OCI-LY1 (cell line): ENCODE measurements at regions not wholly inside any gene's neighbourhood (a gene's known extent, or its start where the extent isn't known, plus 50 kb on each side); places are given as distances from the start of the nearest gene placed in this dataset.

ENCODE experiments used
- H2AFZ ChIP-seq: fragments of 200-600 bp; sonication (generic), shearing (Covaris generic); 2 replicates; pipeline ENCODE4 v1.6.0; 2014; ENCODE audit warnings: antibody characterized with exemption, mild to moderate bottlenecking, low read length
- H3F3A ChIP-seq: fragments of 200-600 bp; sonication (generic), shearing (Covaris generic); 2 replicates; pipeline ENCODE4 v1.6.0; 2014; ENCODE audit warnings: mild to moderate bottlenecking, antibody characterized with exemption, low read length, moderate library complexity; ENCODE audit not compliant: insufficient read depth
- H3K27ac ChIP-seq: fragments of 200-600 bp; sonication (generic); 2 replicates; pipeline ENCODE4 v1.5.1; 2014; ENCODE audit warnings: low read length, mixed run types, mild to moderate bottlenecking, low read depth; ENCODE audit not compliant: poor library complexity, severe bottlenecking
- H3K27me3 ChIP-seq: fragments of 200-600 bp; sonication (generic); 2 replicates; pipeline ENCODE4 v1.6.0; 2014; ENCODE audit warnings: antibody characterized with exemption, mild to moderate bottlenecking, low read length, moderate library complexity; ENCODE audit not compliant: insufficient read depth
- H3K36me3 ChIP-seq: fragments of 200-600 bp; sonication (generic); 2 replicates; pipeline ENCODE4 v1.6.1; 2014; ENCODE audit warnings: mild to moderate bottlenecking, antibody characterized with exemption, low read length, moderate library complexity, mixed read lengths; ENCODE audit not compliant: insufficient read depth
- H3K4me1 ChIP-seq: fragments of 200-600 bp; sonication (generic); 2 replicates; pipeline ENCODE4 v1.5.1; 2014; ENCODE audit warnings: mild to moderate bottlenecking, low read length, moderate library complexity; ENCODE audit not compliant: insufficient read depth, severe bottlenecking
- H3K4me2 ChIP-seq: fragments of 200-600 bp; sonication (generic), shearing (Covaris generic); 2 replicates; pipeline ENCODE4 v1.6.1; 2014; ENCODE audit warnings: low read length
- H3K4me3 ChIP-seq: fragments of 200-600 bp; sonication (generic); 2 replicates; pipeline ENCODE4 v1.5.1; 2014; ENCODE audit warnings: low read length, low read depth, mild to moderate bottlenecking, mixed read lengths; ENCODE audit not compliant: poor library complexity, severe bottlenecking
- H3K79me2 ChIP-seq: fragments of 200-600 bp; shearing (Covaris generic); 2 replicates; pipeline ENCODE4 v1.6.1; 2016; ENCODE audit warnings: mixed run types, low read length, mixed read lengths; ENCODE audit not compliant: insufficient read depth
- H3K9ac ChIP-seq: fragments of 200-600 bp; sonication (generic), shearing (Covaris generic); 2 replicates; pipeline ENCODE4 v1.6.1; 2014; ENCODE audit warnings: mild to moderate bottlenecking, low read length, mixed read lengths
- H3K9me2 ChIP-seq: fragments of 200-600 bp; sonication (generic), shearing (Covaris generic); 2 replicates; pipeline ENCODE4 v1.6.1; 2014; ENCODE audit warnings: low read depth, mild to moderate bottlenecking, low read length, mixed read lengths
- H3K9me3 ChIP-seq: fragments of 200-600 bp; shearing (Covaris generic); 2 replicates; pipeline ENCODE4 v1.6.1; 2014; ENCODE audit warnings: low read length, mixed read lengths
- H4K20me1 ChIP-seq: fragments of 200-600 bp; sonication (generic), shearing (Covaris generic); 2 replicates; pipeline ENCODE4 v1.6.0; 2016; ENCODE audit warnings: mild to moderate bottlenecking, low read length; ENCODE audit not compliant: insufficient read depth
- EZH2 ChIP-seq: fragments of 200-600 bp; sonication (generic), shearing (Covaris generic); IDR thresholded peaks from 2 replicates; pipeline ENCODE4 v1.8.0; 2017; ENCODE audit warnings: borderline replicate concordance, mixed run types, mild to moderate bottlenecking, antibody characterized with exemption, low read length, moderate library complexity, mixed read lengths
- TF ChIP-seq, protein P1 (sequence below): fragments of 200-600 bp; sonication (generic), shearing (Covaris generic); IDR thresholded peaks from 2 replicates; pipeline ENCODE4 v1.5.1; 2017; ENCODE audit warnings: mild to moderate bottlenecking, antibody characterized with exemption, low read length, moderate library complexity, mixed read lengths

DNA sequence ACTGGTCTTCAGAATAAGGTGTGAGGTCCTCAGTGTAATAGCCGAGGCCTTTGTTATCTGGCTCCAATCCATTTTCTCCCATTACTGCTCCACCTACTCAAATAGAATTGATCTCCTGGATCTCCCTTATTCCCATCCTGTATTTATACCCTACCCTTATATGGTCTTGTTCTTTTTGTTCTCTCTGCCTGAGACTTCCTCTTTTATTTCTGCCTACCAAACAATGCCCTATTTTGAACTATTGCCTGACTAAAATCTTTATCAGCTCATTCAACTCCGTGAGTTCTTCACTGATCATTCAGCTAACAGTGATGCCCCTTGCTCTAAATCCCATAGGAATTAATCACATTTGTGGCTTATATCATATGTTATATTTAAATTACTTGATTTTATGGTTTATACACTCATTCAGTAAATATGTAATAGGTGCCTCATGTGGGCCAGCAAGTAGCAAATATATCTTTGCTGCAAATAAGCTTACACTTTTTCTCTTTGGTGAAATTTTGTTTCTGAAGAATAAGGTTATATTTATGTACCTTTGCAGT, 417.5 kb upstream of the MEF2C start:
- no peaks in the 10 kb centered on the region for H3F3A ChIP-seq
- H3K4me1 ChIP-seq: peaks cover 42% of the 10 kb centered on the region
- H3K9me3 ChIP-seq: no peaks in the 10 kb centered on the region
- no peaks in the 10 kb centered on the region for H3K9me2 ChIP-seq
- no peak overlapping the region for H3K4me2 ChIP-seq
- H3K27me3 ChIP-seq: no peaks in the 10 kb centered on the region
- H2AFZ ChIP-seq: no peak overlapping the region
- TF ChIP-seq EZH2: no peak
- H3K4me3 ChIP-seq: no peak overlapping the region
- peak overlapping the region; percentile 37 for H3K27ac ChIP-seq
- no peaks in the 10 kb centered on the region for H4K20me1 ChIP-seq
- H3K79me2 ChIP-seq: no peaks in the 10 kb centered on the region
- H3K9ac ChIP-seq: no peak overlapping the region
- H3K36me3 ChIP-seq: no peaks in the 10 kb centered on the region

DNA sequence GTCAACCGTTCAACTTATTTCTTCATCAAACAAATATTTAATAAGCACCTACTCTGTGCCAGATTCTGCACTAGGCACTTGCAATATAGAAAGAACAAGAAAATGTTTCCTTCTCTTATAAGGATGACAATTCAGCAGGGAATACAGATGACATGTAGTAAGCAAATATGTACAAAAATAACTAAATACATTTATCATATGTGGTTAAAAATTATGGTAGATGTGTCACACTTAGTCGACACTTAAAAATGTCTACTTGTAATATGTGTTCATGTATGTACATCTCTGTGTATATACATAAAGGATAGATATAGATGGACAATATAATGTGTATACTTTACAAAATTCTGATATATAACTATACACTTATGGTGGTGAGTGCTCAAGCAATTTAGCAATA, 417.0 kb upstream of the MEF2C start:
- Histone ChIP-seq H3K4me1 (peaks cover 42% of the 10 kb centered on the region), H3K4me3 (no peak overlapping the region), H3K9ac (no peak overlapping the region), H3K79me2 (no peaks in the 10 kb centered on the region), H3K4me2 (no peak overlapping the region), H4K20me1 (no peaks in the 10 kb centered on the region), H2AFZ (no peak overlapping the region), H3K27me3 (no peaks in the 10 kb centered on the region), H3K9me3 (no peaks in the 10 kb centered on the region), H3K9me2 (no peaks in the 10 kb centered on the region), H3F3A (no peaks in the 10 kb centered on the region), H3K27ac (no peak overlapping the region), H3K36me3 (no peaks in the 10 kb centered on the region)
- TF ChIP-seq, protein P1, sequence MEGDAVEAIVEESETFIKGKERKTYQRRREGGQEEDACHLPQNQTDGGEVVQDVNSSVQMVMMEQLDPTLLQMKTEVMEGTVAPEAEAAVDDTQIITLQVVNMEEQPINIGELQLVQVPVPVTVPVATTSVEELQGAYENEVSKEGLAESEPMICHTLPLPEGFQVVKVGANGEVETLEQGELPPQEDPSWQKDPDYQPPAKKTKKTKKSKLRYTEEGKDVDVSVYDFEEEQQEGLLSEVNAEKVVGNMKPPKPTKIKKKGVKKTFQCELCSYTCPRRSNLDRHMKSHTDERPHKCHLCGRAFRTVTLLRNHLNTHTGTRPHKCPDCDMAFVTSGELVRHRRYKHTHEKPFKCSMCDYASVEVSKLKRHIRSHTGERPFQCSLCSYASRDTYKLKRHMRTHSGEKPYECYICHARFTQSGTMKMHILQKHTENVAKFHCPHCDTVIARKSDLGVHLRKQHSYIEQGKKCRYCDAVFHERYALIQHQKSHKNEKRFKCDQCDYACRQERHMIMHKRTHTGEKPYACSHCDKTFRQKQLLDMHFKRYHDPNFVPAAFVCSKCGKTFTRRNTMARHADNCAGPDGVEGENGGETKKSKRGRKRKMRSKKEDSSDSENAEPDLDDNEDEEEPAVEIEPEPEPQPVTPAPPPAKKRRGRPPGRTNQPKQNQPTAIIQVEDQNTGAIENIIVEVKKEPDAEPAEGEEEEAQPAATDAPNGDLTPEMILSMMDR: no peak
- TF ChIP-seq EZH2: no peak

DNA sequence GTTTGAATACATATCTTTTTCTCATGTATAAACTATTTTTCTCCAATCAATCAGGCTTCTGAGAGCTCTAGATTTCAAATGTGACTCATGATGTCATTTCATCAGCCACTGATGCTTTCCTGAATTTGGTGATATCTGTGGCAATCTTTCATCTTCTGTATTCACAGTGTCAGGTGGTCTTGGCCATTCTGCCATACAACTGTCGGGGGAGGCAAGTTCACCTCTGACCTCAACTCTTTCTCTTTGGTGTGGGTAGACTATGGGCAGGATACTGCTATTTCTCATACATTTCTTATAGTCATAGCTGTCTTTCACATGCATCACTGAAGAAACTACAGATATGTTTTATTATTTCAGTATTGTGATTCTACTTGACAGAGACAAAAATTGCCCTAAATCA, 414.1 kb upstream of the MEF2C start:
- Histone ChIP-seq H3K9ac (no peak overlapping the region), H3K27ac (no peak overlapping the region), H3K4me3 (no peak overlapping the region), H3K4me2 (no peak overlapping the region), H3K79me2 (no peaks in the 10 kb centered on the region), H3K9me2 (no peaks in the 10 kb centered on the region), H4K20me1 (no peaks in the 10 kb centered on the region), H2AFZ (no peak overlapping the region), H3F3A (no peaks in the 10 kb centered on the region), H3K9me3 (no peaks in the 10 kb centered on the region), H3K27me3 (no peaks in the 10 kb centered on the region), H3K4me1 (peaks cover 31% of the 10 kb centered on the region), H3K36me3 (no peaks in the 10 kb centered on the region)
- TF ChIP-seq EZH2: no peak
- TF ChIP-seq, protein P1: no peak

DNA sequence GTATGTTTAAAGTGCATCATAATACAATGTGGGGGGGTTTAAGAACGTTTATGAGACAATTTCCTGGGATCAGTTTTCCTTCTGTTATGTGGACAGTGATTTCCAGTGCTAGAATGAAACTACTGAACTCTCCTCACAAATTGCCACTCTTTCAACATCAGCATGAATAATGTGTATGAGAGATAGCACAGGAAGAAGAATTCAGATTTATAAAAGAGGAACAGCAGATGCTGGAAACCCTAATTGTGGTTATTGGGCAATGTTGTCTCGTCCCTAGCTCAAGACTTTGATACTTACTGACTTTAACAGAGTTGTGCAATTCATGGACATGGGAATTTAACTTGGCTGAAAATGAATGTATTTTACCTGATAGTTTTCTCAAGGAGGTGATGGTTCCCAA, 410.8 kb upstream of the MEF2C start:
- Histone ChIP-seq H3K27me3 (no peaks in the 10 kb centered on the region), H3K4me1 (peaks cover 14% of the 10 kb centered on the region), H3K9ac (no peak overlapping the region), H3K9me2 (no peaks in the 10 kb centered on the region), H3K4me2 (no peak overlapping the region), H3K27ac (no peak overlapping the region), H3K79me2 (no peaks in the 10 kb centered on the region), H2AFZ (no peak overlapping the region), H3K9me3 (no peaks in the 10 kb centered on the region), H3F3A (no peaks in the 10 kb centered on the region), H3K36me3 (no peaks in the 10 kb centered on the region), H4K20me1 (no peaks in the 10 kb centered on the region), H3K4me3 (no peak overlapping the region)
- TF ChIP-seq, protein P1: no peak
- no peak for TF ChIP-seq EZH2
